Thoracic aorta (tissue), 2 donors: ENCODE measurements at regions not wholly inside any gene's neighbourhood (a gene's known extent, or its start where the extent isn't known, plus 50 kb on each side); places are given as distances from the start of the nearest gene placed in this dataset.

Source experiments
- ATAC-seq: fragments of 150-250 bp; one replicate; pipeline ENCODE4 v1.8.0; 2017; ENCODE audit warnings: low read depth; ENCODE audit not compliant: insufficient number of reproducible peaks, low FRiP score
- DNase-seq: peaks from one replicate; pipeline ENCODE4 v3.0.0-alpha.2; 2020; ENCODE audit warnings: low spot score
- H3K27ac ChIP-seq, 2 donors: fragments of 200-600 bp; sonication (generic); 1 replicate in 1 of 2; 2 replicates in 1 of 2; pipeline ENCODE4 v1.5.1; 2016; ENCODE audit warnings: mild to moderate bottlenecking in 2 of 2, moderate library complexity in 2 of 2
- H3K27me3 ChIP-seq: fragments of 200-600 bp; sonication (generic); replicated peaks from 2 replicates; pipeline ENCODE4 v1.6.0; 2016; ENCODE audit warnings: mild to moderate bottlenecking; ENCODE audit not compliant: insufficient read depth
- H3K36me3 ChIP-seq: fragments of 200-600 bp; sonication (generic); one replicate; pipeline ENCODE4 v1.5.1; 2016
- H3K4me1 ChIP-seq, 2 donors: fragments of 200-600 bp; sonication (generic); 1 replicate in 1 of 2; 2 replicates in 1 of 2; pipeline versions ENCODE4 v1.5.1 to v1.6.0; 2016; ENCODE audit warnings: low read depth in 2 of 2, mild to moderate bottlenecking in 1 of 2; ENCODE audit not compliant: control insufficient read depth in 1 of 2
- H3K4me3 ChIP-seq: fragments of 200-600 bp; sonication (generic); 2 replicates; pipeline ENCODE4 v1.5.1; 2016; ENCODE audit warnings: mild to moderate bottlenecking
- H3K9me3 ChIP-seq: fragments of 200-600 bp; sonication (generic); 2 replicates; pipeline ENCODE4 v1.5.1; 2016
- CTCF ChIP-seq: fragments of 200-600 bp; sonication (generic); IDR thresholded peaks from one replicate; pipeline ENCODE4 v1.5.1; 2019; ENCODE audit warnings: antibody characterized with exemption

GRCh38 chr13:76293751-76294150 lies 592.5 kb downstream of the KCTD12 start:
- H3K9me3 ChIP-seq = no peaks in the 10 kb centered on the region
- peak overlapping the region in 1 of 2 donors; percentile 44 for H3K27ac ChIP-seq
- no peak for ATAC-seq
- peaks cover 7 to 24% of the 10 kb centered on the region in 2 donors for H3K4me1 ChIP-seq
- H3K36me3 ChIP-seq = no peaks in the 10 kb centered on the region
- no peaks in the 10 kb centered on the region for H3K27me3 ChIP-seq
- DNase-seq = no peak
- H3K4me3 ChIP-seq = no peak overlapping the region
- no peak for TF ChIP-seq CTCF

GRCh38 chr13:76293346-76293745 lies 592.9 kb downstream of the KCTD12 start:
- TF ChIP-seq CTCF = no peak
- no peak overlapping the region for H3K4me3 ChIP-seq
- no peaks in the 10 kb centered on the region for H3K9me3 ChIP-seq
- DNase-seq (no peak), ATAC-seq (peak; percentile 72)
- H3K36me3 ChIP-seq = no peaks in the 10 kb centered on the region
- H3K4me1 ChIP-seq = peaks cover 7 to 24% of the 10 kb centered on the region in 2 donors
- no peaks in the 10 kb centered on the region for H3K27me3 ChIP-seq
- peak overlapping the region in 1 of 2 donors; percentile 48 for H3K27ac ChIP-seq

- Histone ChIP-seq H3K4me1 (peaks cover 7 to 24% of the 10 kb centered on the region in 2 donors), H3K4me3 (no peak overlapping the region), H3K9me3 (no peaks in the 10 kb centered on the region), H3K27me3 (no peaks in the 10 kb centered on the region), H3K36me3 (no peaks in the 10 kb centered on the region), H3K27ac (peak overlapping the region in 1 of 2 donors; percentile 48)
- DNase-seq (no peak), ATAC-seq (no peak)
- TF ChIP-seq CTCF = no peak
Observed at GRCh38 chr13:76292726-76293125, 593.5 kb downstream of the KCTD12 start.

- Histone ChIP-seq H3K4me3 (no peak overlapping the region), H3K27ac (no peak overlapping the region), H3K36me3 (no peaks in the 10 kb centered on the region), H3K9me3 (no peaks in the 10 kb centered on the region), H3K27me3 (no peaks in the 10 kb centered on the region), H3K4me1 (peaks cover 9 to 29% of the 10 kb centered on the region in 2 donors)
- TF ChIP-seq CTCF = no peak
- DNase-seq (no peak), ATAC-seq (no peak)
Observed at GRCh38 chr13:76292031-76292430, 594.2 kb downstream of the KCTD12 start.

- no peak overlapping the region for H3K4me3 ChIP-seq
- H3K27ac ChIP-seq = no peak overlapping the region
- H3K9me3 ChIP-seq = no peaks in the 10 kb centered on the region
- no peak for DNase-seq
- peaks cover 15 to 37% of the 10 kb centered on the region in 2 donors for H3K4me1 ChIP-seq
- no peak for TF ChIP-seq CTCF
- no peaks in the 10 kb centered on the region for H3K36me3 ChIP-seq
- H3K27me3 ChIP-seq = no peaks in the 10 kb centered on the region
- ATAC-seq = no peak
Observed at GRCh38 chr13:76289558-76289957, 596.6 kb downstream of the KCTD12 start.
